Myocyte (in vitro differentiated cells): ENCODE measurements at regions not wholly inside any gene's neighbourhood (a gene's known extent, or its start where the extent isn't known, plus 50 kb on each side); places are given as distances from the start of the nearest gene placed in this dataset.
"Not testable (repeated sequence)": the region's sequence is repeated elsewhere in the genome, so short reads cannot be mapped to it uniquely, and the experiment has no call there.

Experiments used
- DNase-seq: peaks from one replicate; pipeline ENCODE4 v3.0.0-alpha.2; 2012; ENCODE audit warnings: low read depth

- not testable (repeated sequence) for DNase-seq
Measured at GRCh38 chr15:20309966-20310365, 231.6 kb downstream of the GOLGA6L6 start.

- DNase-seq: not testable (repeated sequence)
Measured at GRCh38 chr15:20309395-20309794, 232.2 kb downstream of the GOLGA6L6 start.

GRCh38 chr15:20308027-20308690, 233.4 kb downstream of the GOLGA6L6 start:
- DNase-seq: not testable (repeated sequence)

GRCh38 chr15:20307137-20307536, 234.5 kb downstream of the GOLGA6L6 start:
- not testable (repeated sequence) for DNase-seq

GRCh38 chr15:20306497-20307106, 235.0 kb downstream of the GOLGA6L6 start:
- DNase-seq: not testable (repeated sequence)

GRCh38 chr15:20305912-20306311, 235.7 kb downstream of the GOLGA6L6 start:
- DNase-seq: not testable (repeated sequence)

GRCh38 chr15:20305015-20305465, 236.6 kb downstream of the GOLGA6L6 start:
- not testable (repeated sequence) for DNase-seq

- not testable (repeated sequence) for DNase-seq
Measured at GRCh38 chr15:20304282-20305014, 237.2 kb downstream of the GOLGA6L6 start.

GRCh38 chr15:20303248-20304171, 238.1 kb downstream of the GOLGA6L6 start:
- DNase-seq: not testable (repeated sequence)

GRCh38 chr15:20302141-20303069, 239.2 kb downstream of the GOLGA6L6 start:
- not testable (repeated sequence) for DNase-seq

- not testable (repeated sequence) for DNase-seq
Measured at GRCh38 chr15:20301471-20302081, 240.0 kb downstream of the GOLGA6L6 start.

- not testable (repeated sequence) for DNase-seq
Measured at GRCh38 chr15:20301041-20301390, 240.6 kb downstream of the GOLGA6L6 start.

- not testable (repeated sequence) for DNase-seq
Measured at GRCh38 chr15:20300351-20301040, 241.1 kb downstream of the GOLGA6L6 start.

GRCh38 chr15:20297603-20298123, 243.9 kb downstream of the GOLGA6L6 start:
- not testable (repeated sequence) for DNase-seq

GRCh38 chr15:20296261-20296660, 245.3 kb downstream of the GOLGA6L6 start:
- DNase-seq: not testable (repeated sequence)

- DNase-seq: no peak
Measured at GRCh38 chr15:20295238-20295811, 246.3 kb downstream of the GOLGA6L6 start.

- DNase-seq: no peak
Measured at GRCh38 chr15:20294651-20295237, 246.9 kb downstream of the GOLGA6L6 start.
